CD4-positive, alpha-beta T cell treated with Interleukin-4 for 4 hours (primary cell): ENCODE measurements at regions not wholly inside any gene's neighbourhood (a gene's known extent, or its start where the extent isn't known, plus 50 kb on each side); places are given as distances from the start of the nearest gene placed in this dataset.

Experiments
- DNase-seq: peaks from one replicate; pipeline ENCODE4 v3.0.0-alpha.2; 2020

GRCh38 chr9:1202512-1203280 is 152.5 kb downstream of the DMRT2 start:
- DNase-seq, result no peak

- DNase-seq, result no peak
Observed at GRCh38 chr9:1207686-1208085, 157.5 kb downstream of the DMRT2 start.

GRCh38 chr9:1208157-1208556 is 158.0 kb downstream of the DMRT2 start:
- no peak for DNase-seq

GRCh38 chr9:1210954-1211353 is 160.8 kb downstream of the DMRT2 start:
- no peak for DNase-seq

- DNase-seq, result no peak
Observed at GRCh38 chr9:1216532-1216931, 166.4 kb downstream of the DMRT2 start.

GRCh38 chr9:1217076-1217475 is 166.9 kb downstream of the DMRT2 start:
- DNase-seq, result no peak

- no peak for DNase-seq
Observed at GRCh38 chr9:1219284-1219683, 169.1 kb downstream of the DMRT2 start.

GRCh38 chr9:1221298-1221697 is 171.1 kb downstream of the DMRT2 start:
- DNase-seq, result no peak

GRCh38 chr9:1222511-1222910 is 172.4 kb downstream of the DMRT2 start:
- no peak for DNase-seq

GRCh38 chr9:1231998-1232919 is 182.1 kb downstream of the DMRT2 start:
- DNase-seq, result no peak

GRCh38 chr9:1233568-1233967 is 183.4 kb downstream of the DMRT2 start:
- DNase-seq, result no peak

- DNase-seq, result no peak
Observed at GRCh38 chr9:1235650-1236049, 185.5 kb downstream of the DMRT2 start.

GRCh38 chr9:1236061-1236460 is 185.9 kb downstream of the DMRT2 start:
- no peak for DNase-seq

GRCh38 chr9:1238407-1238806 is 188.2 kb downstream of the DMRT2 start:
- DNase-seq, result no peak

- no peak for DNase-seq
Observed at GRCh38 chr9:1248743-1249142, 198.6 kb downstream of the DMRT2 start.

- DNase-seq, result no peak
Observed at GRCh38 chr9:1253064-1253979, 203.2 kb downstream of the DMRT2 start.

GRCh38 chr9:1254071-1254470 is 203.9 kb downstream of the DMRT2 start:
- no peak for DNase-seq

GRCh38 chr9:1256178-1256577 is 206.0 kb downstream of the DMRT2 start:
- DNase-seq, result no peak

- no peak for DNase-seq
Observed at GRCh38 chr9:1261266-1261665, 211.1 kb downstream of the DMRT2 start.

GRCh38 chr9:1261879-1262766 is 212.0 kb downstream of the DMRT2 start:
- no peak for DNase-seq

GRCh38 chr9:1267141-1267570 is 217.0 kb downstream of the DMRT2 start:
- no peak for DNase-seq

- DNase-seq, result no peak
Observed at GRCh38 chr9:1267581-1267980, 217.4 kb downstream of the DMRT2 start.
